GM06990 (cell line): ENCODE measurements at regions not wholly inside any gene's neighbourhood (a gene's known extent, or its start where the extent isn't known, plus 50 kb on each side); places are given as distances from the start of the nearest gene placed in this dataset.

ENCODE experiments used
- DNase-seq: peaks from one replicate; pipeline ENCODE4 v3.0.0-alpha.2; 2011; ENCODE audit not compliant: insufficient read length; ENCODE audit errors: extremely low read depth
- H3K27me3 ChIP-seq: replicated peaks from 2 replicates; pipeline ENCODE4 v1.6.0; 2011; ENCODE audit warnings: low read length; ENCODE audit not compliant: control insufficient read depth, insufficient read depth
- H3K36me3 ChIP-seq: 2 replicates; pipeline ENCODE4 v1.5.1; 2011; ENCODE audit warnings: low read length; ENCODE audit not compliant: control insufficient read depth, insufficient read depth
- H3K4me3 ChIP-seq: replicated peaks from 2 replicates; pipeline ENCODE4 v1.5.1; 2011; ENCODE audit warnings: low read depth, mild to moderate bottlenecking, control low read depth, low read length
- CTCF ChIP-seq: IDR thresholded peaks from 2 replicates; pipeline ENCODE4 v1.5.1; 2011; ENCODE audit warnings: low read length, control low read depth, mild to moderate bottlenecking, inconsistent platforms; ENCODE audit not compliant: insufficient read depth, poor library complexity, severe bottlenecking

GRCh38 chr1:208387908-208388811 lies 144.0 kb upstream of the PLXNA2 start:
- Histone ChIP-seq H3K27me3 (no peaks in the 10 kb centered on the region), H3K36me3 (no peaks in the 10 kb centered on the region), H3K4me3 (no peak overlapping the region)
- no peak for DNase-seq
- no peak for TF ChIP-seq CTCF

- no peaks in the 10 kb centered on the region; the same call in 1 of the 2 replicates for H3K27me3 ChIP-seq
- no peak for DNase-seq
- H3K36me3 ChIP-seq = no peaks in the 10 kb centered on the region
- no peak overlapping the region for H3K4me3 ChIP-seq
- no peak for TF ChIP-seq CTCF
Measured at GRCh38 chr1:208393416-208393815, 149.2 kb upstream of the PLXNA2 start.

GRCh38 chr1:208393826-208394225 lies 149.6 kb upstream of the PLXNA2 start:
- Histone ChIP-seq H3K36me3 (no peaks in the 10 kb centered on the region), H3K4me3 (no peak overlapping the region), H3K27me3 (no peaks in the 10 kb centered on the region; the same call in 1 of the 2 replicates)
- DNase-seq = no peak
- TF ChIP-seq CTCF = no peak

- Histone ChIP-seq H3K4me3 (no peak overlapping the region), H3K36me3 (no peaks in the 10 kb centered on the region), H3K27me3 (no peaks in the 10 kb centered on the region; the same call in 1 of the 2 replicates)
- DNase-seq = no peak
- no peak for TF ChIP-seq CTCF
Measured at GRCh38 chr1:208397286-208397685, 153.1 kb upstream of the PLXNA2 start.

GRCh38 chr1:208405014-208405413 lies 160.8 kb upstream of the PLXNA2 start:
- DNase-seq = no peak
- TF ChIP-seq CTCF = no peak
- Histone ChIP-seq H3K36me3 (no peaks in the 10 kb centered on the region), H3K27me3 (no peaks in the 10 kb centered on the region; the same call in 1 of the 2 replicates), H3K4me3 (no peak overlapping the region)
